ENCODE measurements at regions not wholly inside any gene's neighbourhood (a gene's known extent, or its start where the extent isn't known, plus 50 kb on each side); places are given as distances from the start of the nearest gene placed in this dataset.

DNA sequence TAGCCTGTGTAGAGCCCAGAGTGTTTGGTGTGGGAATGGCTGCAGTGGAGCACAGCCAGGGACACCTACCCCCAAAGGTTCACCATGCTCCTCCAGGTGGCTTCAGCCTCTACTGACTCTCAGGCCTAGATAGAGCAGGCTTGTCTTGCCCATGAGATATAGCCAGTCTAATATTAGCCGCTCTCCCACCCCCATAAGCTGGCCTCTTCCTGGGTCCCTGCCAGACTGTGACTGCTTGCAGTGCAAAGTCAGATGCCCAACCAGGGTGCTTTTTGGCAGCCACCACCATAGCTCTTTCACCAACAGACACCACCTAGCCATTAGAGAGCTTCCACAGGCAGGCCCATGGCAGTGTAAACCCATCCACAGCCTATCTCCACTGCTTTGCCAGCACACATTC lies 405.3 kb downstream of the MBD2 start:
- TF ChIP-seq, protein P1, sequence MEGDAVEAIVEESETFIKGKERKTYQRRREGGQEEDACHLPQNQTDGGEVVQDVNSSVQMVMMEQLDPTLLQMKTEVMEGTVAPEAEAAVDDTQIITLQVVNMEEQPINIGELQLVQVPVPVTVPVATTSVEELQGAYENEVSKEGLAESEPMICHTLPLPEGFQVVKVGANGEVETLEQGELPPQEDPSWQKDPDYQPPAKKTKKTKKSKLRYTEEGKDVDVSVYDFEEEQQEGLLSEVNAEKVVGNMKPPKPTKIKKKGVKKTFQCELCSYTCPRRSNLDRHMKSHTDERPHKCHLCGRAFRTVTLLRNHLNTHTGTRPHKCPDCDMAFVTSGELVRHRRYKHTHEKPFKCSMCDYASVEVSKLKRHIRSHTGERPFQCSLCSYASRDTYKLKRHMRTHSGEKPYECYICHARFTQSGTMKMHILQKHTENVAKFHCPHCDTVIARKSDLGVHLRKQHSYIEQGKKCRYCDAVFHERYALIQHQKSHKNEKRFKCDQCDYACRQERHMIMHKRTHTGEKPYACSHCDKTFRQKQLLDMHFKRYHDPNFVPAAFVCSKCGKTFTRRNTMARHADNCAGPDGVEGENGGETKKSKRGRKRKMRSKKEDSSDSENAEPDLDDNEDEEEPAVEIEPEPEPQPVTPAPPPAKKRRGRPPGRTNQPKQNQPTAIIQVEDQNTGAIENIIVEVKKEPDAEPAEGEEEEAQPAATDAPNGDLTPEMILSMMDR (IDR thresholded peaks at IDR 0.05) = no peak
- no peak for TF ChIP-seq POLR2A (IDR thresholded peaks at IDR 0.05)
